OCI-LY3 (cell line): ENCODE measurements at regions not wholly inside any gene's neighbourhood (a gene's known extent, or its start where the extent isn't known, plus 50 kb on each side); places are given as distances from the start of the nearest gene placed in this dataset.

Experiments used
- H2AFZ ChIP-seq: fragments of 200-600, 300-600 bp; shearing (Covaris generic); 2 replicates; pipeline ENCODE4 v1.6.0; 2014; ENCODE audit warnings: antibody characterized with exemption, low read depth, low read length
- H3K27ac ChIP-seq: fragments of 200-600, 300-600 bp; sonication (generic); 2 replicates; pipeline ENCODE4 v1.5.1; 2014; ENCODE audit warnings: mild to moderate bottlenecking, low read length, moderate library complexity, mixed read lengths
- H3K27me3 ChIP-seq: fragments of 200-600, 300-600 bp; sonication (generic); 2 replicates; pipeline ENCODE4 v1.6.1; 2014; ENCODE audit warnings: low read depth, low read length, mixed read lengths
- H3K36me3 ChIP-seq: fragments of 200-600, 300-600 bp; sonication (generic); replicated peaks from 2 replicates; pipeline ENCODE3; 2014; ENCODE audit warnings: low read depth, low read length, mixed read lengths
- H3K4me1 ChIP-seq: fragments of 300-600, 200-600 bp; sonication (generic); 2 replicates; pipeline ENCODE4 v1.6.1; 2014; ENCODE audit warnings: low read length, mixed read lengths
- H3K4me2 ChIP-seq: fragments of 200-600, 300-600 bp; sonication (generic); 2 replicates; pipeline ENCODE4 v1.6.1; 2014; ENCODE audit warnings: low read length, mixed read lengths
- H3K4me3 ChIP-seq: fragments of 300-600, 200-600 bp; sonication (generic); 2 replicates; pipeline ENCODE4 v1.5.1; 2014; ENCODE audit warnings: antibody characterized with exemption, mild to moderate bottlenecking, low read length, moderate library complexity
- H3K79me2 ChIP-seq: fragments of 300-600, 200-600 bp; shearing (Covaris generic); 2 replicates; pipeline ENCODE4 v1.6.1; 2014; ENCODE audit warnings: mild to moderate bottlenecking, low read length, mixed read lengths
- H3K9ac ChIP-seq: fragments of 300-600, 200-600 bp; shearing (Covaris generic); 2 replicates; pipeline ENCODE4 v1.6.0; 2014; ENCODE audit warnings: mild to moderate bottlenecking, low read length, moderate library complexity
- H3K9me3 ChIP-seq: fragments of 200-600, 300-600 bp; shearing (Covaris generic); 2 replicates; pipeline ENCODE4 v1.6.1; 2014; ENCODE audit warnings: low read length, mixed read lengths; ENCODE audit not compliant: insufficient read depth
- H4K20me1 ChIP-seq: fragments of 200-600, 300-600 bp; sonication (generic); 2 replicates; pipeline ENCODE4 v1.6.1; 2016; ENCODE audit warnings: low read length, mixed read lengths; ENCODE audit not compliant: insufficient read depth
- EZH2phosphoT487 ChIP-seq: fragments of 200-600 bp; shearing (Covaris generic); IDR thresholded peaks from 2 replicates; pipeline ENCODE4 v1.6.1; 2018; ENCODE audit warnings: antibody characterized with exemption, mixed run types, low read depth
- TF ChIP-seq, protein P1 (sequence below): fragments of 200-600, 300-600 bp; sonication (generic); IDR thresholded peaks from 2 replicates; pipeline ENCODE4 v1.5.1; 2014; ENCODE audit warnings: antibody characterized with exemption, low read length, low read depth

DNA sequence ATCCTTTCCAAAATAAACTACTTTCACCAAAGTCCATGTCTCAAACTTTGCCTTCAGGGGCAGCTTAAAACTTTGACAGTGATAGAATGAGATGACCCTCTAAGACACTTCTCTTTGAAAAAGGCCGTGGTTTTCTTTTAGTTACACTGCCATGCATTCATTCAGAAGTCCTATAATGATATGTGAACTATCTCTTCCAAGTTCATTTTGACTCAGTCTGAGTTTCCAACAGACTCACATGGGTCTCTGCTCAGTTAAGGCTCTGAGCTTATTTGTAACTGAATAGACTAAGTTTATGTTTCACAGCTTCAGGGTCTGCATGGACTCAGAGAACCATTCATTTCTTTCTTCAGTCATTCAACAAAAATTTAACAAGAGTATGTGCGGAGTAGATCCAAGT lies 208.9 kb upstream of the PRSS1 start:
- Histone ChIP-seq H3K9me3 (no peaks in the 10 kb centered on the region), H3K4me3 (no peak overlapping the region), H3K4me1 (peaks cover 6% of the 10 kb centered on the region), H2AFZ (no peak overlapping the region), H3K9ac (no peak overlapping the region), H3K27ac (no peak overlapping the region), H3K79me2 (no peaks in the 10 kb centered on the region), H4K20me1 (no peaks in the 10 kb centered on the region), H3K27me3 (peaks cover 11% of the 10 kb centered on the region), H3K36me3 (no peaks in the 10 kb centered on the region), H3K4me2 (no peak overlapping the region)
- TF ChIP-seq EZH2phosphoT487, result no peak
- TF ChIP-seq, protein P1, sequence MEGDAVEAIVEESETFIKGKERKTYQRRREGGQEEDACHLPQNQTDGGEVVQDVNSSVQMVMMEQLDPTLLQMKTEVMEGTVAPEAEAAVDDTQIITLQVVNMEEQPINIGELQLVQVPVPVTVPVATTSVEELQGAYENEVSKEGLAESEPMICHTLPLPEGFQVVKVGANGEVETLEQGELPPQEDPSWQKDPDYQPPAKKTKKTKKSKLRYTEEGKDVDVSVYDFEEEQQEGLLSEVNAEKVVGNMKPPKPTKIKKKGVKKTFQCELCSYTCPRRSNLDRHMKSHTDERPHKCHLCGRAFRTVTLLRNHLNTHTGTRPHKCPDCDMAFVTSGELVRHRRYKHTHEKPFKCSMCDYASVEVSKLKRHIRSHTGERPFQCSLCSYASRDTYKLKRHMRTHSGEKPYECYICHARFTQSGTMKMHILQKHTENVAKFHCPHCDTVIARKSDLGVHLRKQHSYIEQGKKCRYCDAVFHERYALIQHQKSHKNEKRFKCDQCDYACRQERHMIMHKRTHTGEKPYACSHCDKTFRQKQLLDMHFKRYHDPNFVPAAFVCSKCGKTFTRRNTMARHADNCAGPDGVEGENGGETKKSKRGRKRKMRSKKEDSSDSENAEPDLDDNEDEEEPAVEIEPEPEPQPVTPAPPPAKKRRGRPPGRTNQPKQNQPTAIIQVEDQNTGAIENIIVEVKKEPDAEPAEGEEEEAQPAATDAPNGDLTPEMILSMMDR, result no peak

DNA sequence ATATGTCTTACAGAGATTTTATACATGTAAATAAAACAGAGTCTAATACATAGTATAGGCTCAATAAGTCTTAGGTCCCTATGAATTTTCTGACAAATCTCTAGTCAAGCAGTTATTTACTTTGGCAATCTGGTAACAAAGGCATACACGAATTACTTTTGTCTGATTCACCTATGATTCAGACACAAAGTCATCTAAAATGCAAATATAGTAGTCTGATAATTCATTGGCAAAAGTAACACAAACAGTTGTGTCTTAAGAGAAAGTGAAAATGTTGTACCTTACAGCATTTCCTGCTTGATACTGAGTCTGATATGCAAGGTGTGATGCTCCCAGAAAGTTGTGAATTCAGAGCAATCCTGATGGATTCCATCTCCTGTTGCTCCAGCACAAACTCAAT lies 209.4 kb upstream of the PRSS1 start:
- Histone ChIP-seq H3K79me2 (no peaks in the 10 kb centered on the region), H3K9me3 (no peaks in the 10 kb centered on the region), H3K27me3 (peaks cover 11% of the 10 kb centered on the region), H3K4me2 (no peak overlapping the region), H3K36me3 (no peaks in the 10 kb centered on the region), H2AFZ (no peak overlapping the region), H3K4me1 (peaks cover 10% of the 10 kb centered on the region), H3K27ac (no peak overlapping the region), H3K4me3 (no peak overlapping the region), H3K9ac (no peak overlapping the region), H4K20me1 (no peaks in the 10 kb centered on the region)
- TF ChIP-seq, protein P1, result no peak
- TF ChIP-seq EZH2phosphoT487, result no peak

DNA sequence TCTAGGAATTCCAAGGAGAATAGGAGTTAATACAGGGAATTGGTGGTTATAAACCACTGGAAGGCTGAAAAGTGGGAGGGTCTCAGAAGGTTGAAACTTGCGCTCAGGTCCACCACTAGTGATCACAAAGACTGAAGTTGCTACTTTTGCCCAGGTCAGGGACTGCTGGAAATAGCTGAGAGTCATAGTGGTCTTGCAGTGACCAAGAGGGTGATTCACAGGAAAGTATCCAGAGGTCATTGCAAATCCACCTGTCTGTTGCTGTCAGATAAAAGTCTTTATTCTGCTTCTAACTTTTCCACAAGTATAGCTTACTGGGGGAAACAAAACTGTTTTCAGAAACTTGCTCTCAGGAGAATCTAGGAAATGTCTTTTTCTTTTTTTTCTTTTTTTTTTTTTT lies 211.5 kb upstream of the PRSS1 start:
- Histone ChIP-seq H3K27ac (no peak overlapping the region), H3K79me2 (no peaks in the 10 kb centered on the region), H3K4me3 (no peak overlapping the region), H2AFZ (no peak overlapping the region), H4K20me1 (no peaks in the 10 kb centered on the region), H3K27me3 (peaks cover 17% of the 10 kb centered on the region), H3K4me2 (no peak overlapping the region), H3K9me3 (no peaks in the 10 kb centered on the region), H3K4me1 (peaks cover 10% of the 10 kb centered on the region), H3K36me3 (no peaks in the 10 kb centered on the region), H3K9ac (no peak overlapping the region)
- TF ChIP-seq, protein P1, result no peak
- no peak for TF ChIP-seq EZH2phosphoT487

DNA sequence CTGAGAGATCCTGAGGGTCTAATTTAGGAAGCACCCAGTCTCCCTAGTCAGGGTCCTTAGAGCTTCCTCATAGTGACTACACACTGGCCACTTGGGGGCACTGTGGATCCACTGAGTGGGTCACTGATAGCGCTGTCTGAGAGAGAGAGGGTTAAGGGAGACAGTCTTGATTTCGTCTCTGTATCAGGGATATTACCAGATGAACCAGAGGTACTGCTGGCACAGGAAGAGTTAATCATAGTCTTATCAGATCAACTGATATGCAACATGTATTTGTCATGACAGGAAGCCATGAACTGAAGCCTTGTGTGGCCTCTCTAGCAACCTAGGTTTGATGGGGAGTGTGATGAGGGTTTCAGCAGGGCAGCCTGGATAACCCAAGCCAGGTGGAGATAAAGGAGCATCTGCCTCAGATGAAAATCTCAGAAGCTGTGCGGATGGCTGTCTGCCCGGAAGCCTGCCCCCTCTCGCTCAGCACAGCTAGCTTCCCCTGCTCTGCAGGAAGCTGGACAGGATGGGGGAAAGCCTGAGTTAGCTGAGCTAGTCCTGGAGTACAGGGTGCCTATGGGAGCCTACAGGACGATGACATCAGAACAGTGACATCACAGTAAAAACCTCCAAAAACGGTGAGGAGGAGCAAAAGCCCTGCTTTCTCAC lies 214.0 kb upstream of the PRSS1 start:
- TF ChIP-seq, protein P1, result peak; percentile 88
- no peak for TF ChIP-seq EZH2phosphoT487
- Histone ChIP-seq H3K9me3 (no peaks in the 10 kb centered on the region), H3K4me1 (peaks cover 10% of the 10 kb centered on the region), H3K9ac (0 out of 2 replicates have a peak overlapping the region, but pooled peaks have one; percentile 24), H3K4me3 (peak overlapping the region; percentile 65), H4K20me1 (no peaks in the 10 kb centered on the region), H3K27me3 (peaks cover 38% of the 10 kb centered on the region), H3K79me2 (no peaks in the 10 kb centered on the region), H2AFZ (peak overlapping the region; percentile 92), H3K4me2 (peak overlapping the region; percentile 96), H3K27ac (no peak overlapping the region), H3K36me3 (no peaks in the 10 kb centered on the region)
